SK-N-MC (cell line): ENCODE measurements at regions not wholly inside any gene's neighbourhood (a gene's known extent, or its start where the extent isn't known, plus 50 kb on each side); places are given as distances from the start of the nearest gene placed in this dataset.

Experiments used
- EZH2 ChIP-seq: fragments of 200-600 bp; sonication (generic); IDR thresholded peaks from one replicate; pipeline ENCODE4 v1.6.1; 2017; ENCODE audit warnings: antibody characterized with exemption
- FOXP2 ChIP-seq: optimal IDR thresholded peaks from 2 replicates; pipeline ENCODE3; 2011; ENCODE audit warnings: mild to moderate bottlenecking, moderate library complexity; ENCODE audit not compliant: insufficient read depth; ENCODE audit errors: extremely low read length, control extremely low read depth
- POLR2AphosphoS5 ChIP-seq: IDR thresholded peaks from 2 replicates; pipeline ENCODE4 v1.6.1; 2012; ENCODE audit warnings: mild to moderate bottlenecking, low read depth, low read length, borderline replicate concordance

DNA sequence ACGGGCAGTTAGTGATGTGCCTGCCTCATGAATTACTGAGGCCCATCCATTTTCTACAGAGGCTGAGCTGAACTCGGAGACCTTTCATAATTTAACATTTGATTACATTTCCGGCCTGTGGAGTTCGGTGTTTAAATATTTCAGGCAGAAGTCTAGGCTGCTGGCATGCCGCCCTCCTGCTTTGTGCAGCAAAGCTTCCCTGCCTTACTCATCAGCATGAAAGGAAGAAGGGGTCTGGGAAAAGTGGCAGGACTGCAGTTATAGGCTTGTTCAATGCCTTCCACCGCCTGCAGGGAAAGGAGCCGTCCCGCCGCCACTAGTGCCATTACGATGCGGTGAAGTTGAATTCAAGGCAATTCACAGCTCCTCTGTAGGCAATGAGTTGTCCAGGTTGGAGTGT is 527.9 kb downstream of the NPHP4 start:
- TF ChIP-seq POLR2AphosphoS5 (no peak), EZH2 (no peak), FOXP2 (no peak)
